GM18519 (cell line): ENCODE measurements at regions not wholly inside any gene's neighbourhood (a gene's known extent, or its start where the extent isn't known, plus 50 kb on each side); places are given as distances from the start of the nearest gene placed in this dataset.
"Not testable (repeated sequence)": the region's sequence is repeated elsewhere in the genome, so short reads cannot be mapped to it uniquely, and the experiment has no call there.

ENCODE experiments used
- ATAC-seq: cut with Tn5 transposase; IDR thresholded peaks from one replicate; pipeline ENCODE4 v1.9.1; 2021; ENCODE audit warnings: mild to moderate bottlenecking, moderate library complexity; ENCODE audit not compliant: unreplicated experiment, low FRiP score

DNA sequence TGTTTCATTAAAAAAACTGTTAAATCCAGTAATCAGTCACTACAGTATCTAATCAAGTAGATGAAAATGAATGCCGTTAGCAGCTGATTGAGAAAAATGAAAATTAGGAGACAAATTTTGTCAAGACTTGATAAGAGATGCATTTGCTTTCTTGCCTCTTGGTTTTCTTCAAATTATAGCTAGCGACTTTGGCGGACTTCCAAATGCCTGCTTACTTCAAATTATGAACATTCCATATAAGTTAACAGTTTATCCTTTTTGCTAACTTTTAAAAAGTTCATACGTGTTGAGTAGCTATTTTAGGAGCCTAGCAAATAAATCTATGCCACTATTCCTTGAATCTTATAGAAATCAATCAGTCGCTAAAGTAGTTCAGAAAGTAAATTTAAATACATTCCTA, 58.8 kb downstream of the PPP4R3C start:
- no peak for ATAC-seq

DNA sequence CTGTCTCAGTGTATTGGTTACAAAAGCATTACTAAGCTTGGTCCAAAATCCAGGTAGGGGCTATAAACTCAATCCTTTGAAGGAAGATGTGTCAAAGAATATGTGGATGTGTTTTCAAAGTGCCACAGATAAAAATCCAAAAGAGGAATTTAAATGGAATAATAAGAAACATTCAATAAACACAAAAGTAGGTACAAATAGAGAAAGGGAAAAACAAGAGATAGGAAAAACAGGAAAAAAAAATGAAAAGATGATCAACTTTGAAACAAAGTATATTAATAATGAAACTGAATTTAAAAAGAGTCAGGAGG, 64.0 kb downstream of the PPP4R3C start:
- ATAC-seq = no peak

DNA sequence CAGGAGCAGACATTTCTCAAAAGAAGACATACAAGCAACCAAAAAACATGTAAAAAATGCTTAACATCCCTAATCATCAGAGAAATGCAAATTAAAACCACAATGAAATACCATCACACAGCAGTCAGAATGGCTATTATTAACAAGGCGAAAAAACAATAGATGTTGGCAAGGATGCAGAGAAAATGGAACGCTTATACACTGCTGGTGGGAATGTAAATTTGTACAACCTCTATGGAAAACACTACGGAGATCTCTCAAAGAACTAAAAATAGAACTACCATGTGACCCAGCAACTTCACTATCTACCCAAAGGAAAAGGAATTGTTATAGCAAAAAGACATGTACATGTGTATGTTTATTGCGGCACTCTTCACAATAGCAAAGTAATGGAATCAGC, 71.5 kb downstream of the PPP4R3C start:
- no peak for ATAC-seq

DNA sequence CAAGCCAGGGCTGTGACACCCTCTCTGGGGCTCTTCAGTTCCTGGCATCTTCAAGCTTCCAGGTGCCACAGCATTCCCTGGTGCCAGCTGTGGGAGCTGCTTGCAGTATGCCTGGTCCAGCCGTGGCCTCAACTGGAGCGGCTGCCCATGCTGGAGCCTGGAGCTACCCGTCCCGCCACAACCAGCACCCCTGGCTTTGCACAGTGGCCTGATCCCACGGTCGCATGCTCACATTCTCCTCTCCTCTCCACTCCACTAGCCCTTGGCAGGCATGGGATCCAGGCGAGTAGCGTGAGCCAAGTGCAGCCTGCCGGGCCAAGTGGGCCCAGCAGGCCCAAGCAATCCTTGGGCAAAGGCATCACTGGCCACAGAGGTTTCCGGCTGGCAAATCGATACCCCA, 81.7 kb downstream of the PPP4R3C start:
- ATAC-seq = no peak

DNA sequence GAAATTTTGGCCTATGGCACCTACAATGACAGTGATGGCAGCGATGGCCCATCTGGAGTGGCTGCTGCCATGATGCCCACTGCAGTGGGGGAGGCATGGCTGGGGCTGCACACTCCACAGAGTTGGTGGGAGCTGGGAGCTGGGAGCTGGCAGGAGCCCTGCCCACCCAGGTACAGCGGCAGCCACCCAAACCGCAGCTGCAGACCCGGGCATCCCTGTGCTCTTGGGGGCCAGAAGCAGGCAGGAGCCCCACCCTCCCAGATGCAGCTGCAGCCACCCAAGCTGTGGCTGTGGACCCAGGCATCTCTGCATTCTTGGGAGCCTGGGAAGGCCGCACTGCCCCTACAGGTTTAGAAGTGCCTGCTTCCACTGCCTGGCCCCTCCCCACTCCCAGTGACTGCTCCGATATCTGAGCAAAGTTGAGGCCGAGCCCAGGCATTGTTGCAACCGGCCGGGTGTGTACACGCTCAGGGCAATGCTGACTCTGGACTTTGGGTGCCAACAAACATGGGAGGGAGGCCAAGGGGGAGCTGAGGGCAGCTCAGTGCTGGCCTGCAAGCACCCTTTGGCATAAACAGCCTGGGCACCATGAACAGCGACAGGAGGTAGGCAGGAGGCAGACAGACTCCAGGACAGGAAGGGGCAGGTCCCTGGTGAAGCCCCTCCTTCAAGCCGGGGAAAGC, 82.8 kb downstream of the PPP4R3C start:
- no peak for ATAC-seq

DNA sequence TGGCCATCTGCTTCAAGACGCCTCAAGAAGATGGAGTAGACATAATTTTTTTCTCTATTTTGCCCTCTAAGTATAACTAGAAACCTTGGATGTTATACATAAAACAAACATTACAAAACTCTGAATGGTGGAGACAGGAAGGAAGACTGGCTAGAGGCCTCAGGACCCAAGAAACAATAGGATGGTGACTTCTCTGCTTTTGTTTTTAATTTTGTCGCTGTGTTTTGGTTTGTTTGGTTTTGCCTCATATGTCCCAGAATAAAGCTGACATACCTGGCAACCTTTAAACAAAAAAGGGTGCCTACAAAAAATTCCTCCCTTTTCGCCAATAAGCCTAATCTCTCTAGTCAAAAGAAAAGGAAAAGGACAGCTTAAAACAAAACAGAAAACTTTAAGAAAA, 109.1 kb downstream of the PPP4R3C start:
- no peak for ATAC-seq

DNA sequence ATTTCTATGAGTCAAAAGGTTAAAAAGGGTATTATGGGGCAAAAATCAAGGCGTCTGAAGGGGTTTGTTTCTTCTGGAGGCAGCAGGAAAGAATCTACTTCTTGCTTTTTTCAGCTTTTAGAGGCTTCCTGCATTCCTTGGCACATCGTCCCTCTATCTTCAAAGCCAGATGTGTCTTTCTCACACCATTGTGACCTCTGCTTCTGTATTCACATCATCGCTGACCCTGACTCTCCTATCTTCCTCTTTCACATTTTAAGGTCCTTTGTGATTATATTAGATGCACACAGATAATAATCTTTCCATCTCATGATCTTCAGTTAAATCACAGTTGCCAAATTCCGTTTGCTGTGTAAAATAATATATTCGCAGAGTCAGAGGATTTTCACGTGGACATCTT, 112.7 kb downstream of the PPP4R3C start:
- ATAC-seq = no peak

DNA sequence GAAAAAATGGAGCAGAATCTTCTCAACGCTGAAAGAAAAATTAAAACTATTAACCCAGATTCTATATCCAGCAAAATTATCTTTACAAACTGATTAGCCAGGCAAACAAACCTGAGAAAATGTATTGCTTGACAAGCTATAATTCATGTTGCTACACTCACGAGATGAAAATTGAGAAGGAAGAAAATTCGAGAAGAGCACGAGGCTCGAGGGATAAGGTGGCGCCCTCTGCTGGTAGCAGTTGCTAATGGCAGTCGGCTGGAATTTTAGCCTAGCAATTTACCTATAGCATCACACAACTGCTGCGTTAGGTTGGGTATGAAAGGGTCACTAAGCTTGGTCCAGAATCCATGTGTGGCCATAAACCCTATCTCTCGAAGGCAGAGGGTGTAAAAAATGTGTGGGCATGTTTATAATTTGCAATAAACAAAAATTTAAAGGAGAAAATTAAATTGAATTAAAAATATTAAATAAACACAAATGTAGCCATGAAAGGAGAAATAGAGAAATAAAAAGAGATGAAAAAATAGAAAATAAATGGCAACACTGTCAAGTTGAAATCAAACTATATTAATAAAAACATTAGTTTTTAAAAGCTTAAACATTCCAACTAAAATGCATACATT, 126.6 kb downstream of the PPP4R3C start:
- no peak for ATAC-seq

DNA sequence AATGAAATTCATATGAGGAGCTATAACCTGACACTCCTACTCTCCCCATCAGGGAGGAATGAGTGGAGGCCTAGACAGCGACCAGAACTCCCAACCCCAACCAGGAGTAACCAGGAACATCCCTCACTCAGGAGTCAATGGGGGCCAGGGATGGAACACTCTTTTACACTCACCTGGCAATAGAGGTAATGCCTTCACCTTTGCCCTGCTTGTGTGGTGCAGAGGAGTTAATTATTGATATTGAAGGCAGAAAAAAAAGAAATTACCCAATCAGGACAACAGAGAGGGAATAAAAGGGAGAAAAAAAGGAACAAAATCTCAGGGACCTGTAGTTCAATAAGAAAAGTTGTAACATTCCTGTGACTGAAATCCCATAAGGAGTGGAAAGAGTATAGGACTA, 141.5 kb downstream of the PPP4R3C start:
- no peak for ATAC-seq

DNA sequence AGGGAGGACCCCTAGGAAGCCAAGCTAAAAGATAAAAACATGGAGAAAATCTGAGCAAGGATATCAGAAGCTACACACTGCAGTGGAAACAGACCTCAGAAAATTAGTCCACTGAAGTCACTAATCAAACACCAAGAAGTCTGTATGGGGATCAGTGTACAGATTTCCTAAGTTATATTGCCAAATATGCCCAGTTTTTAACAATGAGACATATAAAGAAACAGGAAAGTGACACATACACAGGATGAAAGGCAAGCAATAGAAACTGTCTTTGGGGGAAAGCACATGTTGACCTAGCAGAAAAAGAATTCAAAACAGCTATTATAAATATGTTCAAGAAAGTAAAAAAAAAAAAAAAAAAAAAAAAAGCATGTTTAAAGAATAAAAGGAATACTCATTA, 153.7 kb downstream of the PPP4R3C start:
- ATAC-seq = no peak

DNA sequence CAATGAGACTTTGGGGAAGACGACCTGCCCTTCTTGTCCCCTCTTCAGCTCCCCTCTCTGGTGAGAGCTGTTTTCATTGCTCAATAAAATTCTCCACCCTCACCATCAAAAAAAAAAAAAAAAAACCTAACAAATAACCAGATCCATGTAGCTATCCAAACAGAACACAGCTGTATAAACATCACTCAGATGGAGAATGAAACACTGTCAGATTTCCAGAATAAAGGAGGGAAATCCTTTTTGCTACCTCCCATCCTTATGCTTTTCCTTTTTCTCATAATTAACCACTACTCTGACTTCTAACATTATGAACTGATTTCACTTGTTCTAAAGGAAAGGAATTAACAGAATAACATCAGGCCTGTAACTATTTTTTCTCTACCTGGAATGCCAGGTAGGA, 155.6 kb downstream of the PPP4R3C start:
- no peak for ATAC-seq

DNA sequence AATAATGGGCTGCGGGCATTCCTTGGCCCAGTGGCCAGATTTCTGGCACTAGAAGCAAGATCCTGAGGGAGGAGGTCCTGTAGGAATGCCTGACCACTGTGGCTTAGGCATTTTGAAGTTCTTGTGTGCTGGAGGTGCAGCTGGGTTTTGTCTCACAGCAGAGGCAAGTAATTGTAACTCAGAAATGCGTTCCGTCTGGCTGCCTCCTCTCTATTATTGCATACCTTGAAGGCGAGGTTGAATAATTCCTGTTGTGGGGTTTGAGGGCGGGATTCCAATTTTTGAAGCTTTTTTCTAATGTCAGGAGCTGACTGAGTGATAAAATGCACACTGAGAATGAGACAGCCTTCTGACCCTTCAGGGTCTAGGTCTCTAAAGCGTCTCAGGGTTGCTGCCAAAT, 170.6 kb downstream of the PPP4R3C start:
- not testable (repeated sequence) for ATAC-seq

DNA sequence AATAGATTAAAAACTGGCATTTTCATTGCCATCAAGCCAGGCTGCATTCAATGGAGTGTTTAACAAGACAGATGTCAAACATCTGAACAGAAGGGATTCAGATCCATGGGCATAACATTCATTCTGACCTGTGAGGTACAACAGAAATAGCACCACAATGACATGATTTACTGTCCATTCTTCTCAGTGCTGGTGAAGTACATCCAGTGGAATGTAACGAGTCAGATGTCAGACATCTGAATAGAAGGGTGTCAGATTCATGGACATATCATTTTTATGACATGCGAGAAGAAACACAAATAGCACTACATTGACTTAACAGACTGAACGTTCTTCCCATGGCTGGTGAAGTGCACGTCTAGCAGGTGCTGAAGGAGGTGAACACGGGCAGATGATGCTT, 186.4 kb downstream of the PPP4R3C start:
- ATAC-seq = no peak

DNA sequence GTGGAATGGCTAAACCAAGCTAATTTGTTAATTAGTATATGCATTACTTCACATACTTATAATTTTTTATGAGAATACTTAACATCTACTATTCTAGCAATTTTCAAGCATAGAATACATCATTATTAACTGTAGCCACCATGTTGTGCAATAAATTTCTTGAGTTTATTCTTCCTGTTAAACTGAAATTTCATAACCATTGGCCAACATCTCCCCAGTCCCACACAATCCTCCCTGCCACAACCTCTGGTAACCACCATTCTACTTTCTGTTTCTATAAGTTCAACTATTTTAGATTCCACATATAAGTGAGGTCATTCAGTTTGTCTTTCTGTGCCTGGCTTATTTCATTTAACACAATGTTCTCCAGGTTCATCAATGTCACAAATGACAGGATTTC, 208.5 kb downstream of the PPP4R3C start:
- ATAC-seq = no peak

DNA sequence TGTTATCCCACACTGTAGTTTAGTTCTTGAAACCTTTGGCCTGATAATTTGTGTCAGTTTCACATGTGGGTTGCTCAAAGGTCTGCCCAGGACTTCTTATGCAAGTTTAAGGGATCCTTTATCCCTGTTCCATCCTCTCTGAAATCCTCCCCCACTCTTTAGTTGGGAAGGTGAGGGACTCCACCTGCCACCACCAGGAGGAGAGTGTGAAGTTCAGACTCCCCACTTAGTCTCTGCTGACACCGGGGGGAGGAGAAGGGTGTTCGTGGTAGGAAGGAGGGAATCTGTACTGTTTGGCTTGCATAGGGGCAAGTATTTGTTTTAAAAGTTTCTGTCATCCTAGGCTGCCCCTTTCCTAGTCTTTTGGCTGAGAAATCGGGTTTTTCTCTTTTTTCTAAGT, 211.8 kb downstream of the PPP4R3C start:
- ATAC-seq = no peak

DNA sequence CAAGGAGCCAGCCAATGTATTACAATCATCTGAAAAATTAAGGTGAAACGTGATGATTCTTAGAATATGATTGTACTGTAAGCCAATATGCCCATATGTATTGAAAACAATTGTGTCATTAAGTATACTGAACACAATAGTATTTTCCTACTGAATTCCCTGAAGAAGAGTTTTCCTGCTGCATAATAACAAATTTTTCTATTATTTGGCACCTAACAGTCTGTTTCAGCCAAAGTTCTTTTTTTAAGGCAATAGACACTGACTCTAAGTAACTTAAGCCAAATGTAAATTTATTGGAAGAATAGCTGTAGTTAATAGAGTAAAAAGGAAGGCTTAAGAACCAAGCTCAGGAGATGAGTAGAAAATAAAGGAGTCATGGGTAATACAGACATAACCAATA, 220.6 kb downstream of the PPP4R3C start:
- no peak for ATAC-seq

DNA sequence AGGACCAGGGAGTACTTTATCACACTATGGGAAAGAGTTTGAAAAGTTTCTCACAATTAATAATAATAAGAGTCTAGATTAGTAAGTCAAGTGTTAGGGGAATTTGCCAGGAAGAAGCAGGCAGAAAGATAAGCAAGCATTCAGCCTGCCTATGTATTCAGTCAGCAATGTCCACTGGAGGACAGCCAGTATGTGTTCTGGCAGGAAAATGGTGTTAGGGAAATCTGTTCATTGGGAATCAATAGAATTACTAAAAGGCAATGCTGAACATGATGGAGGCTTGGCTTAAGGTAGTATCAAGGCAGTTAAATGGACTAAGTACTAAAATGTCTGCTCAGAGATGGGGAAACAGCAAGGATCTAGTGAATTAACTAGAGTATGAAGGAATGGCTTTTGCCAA, 221.2 kb downstream of the PPP4R3C start:
- no peak for ATAC-seq

DNA sequence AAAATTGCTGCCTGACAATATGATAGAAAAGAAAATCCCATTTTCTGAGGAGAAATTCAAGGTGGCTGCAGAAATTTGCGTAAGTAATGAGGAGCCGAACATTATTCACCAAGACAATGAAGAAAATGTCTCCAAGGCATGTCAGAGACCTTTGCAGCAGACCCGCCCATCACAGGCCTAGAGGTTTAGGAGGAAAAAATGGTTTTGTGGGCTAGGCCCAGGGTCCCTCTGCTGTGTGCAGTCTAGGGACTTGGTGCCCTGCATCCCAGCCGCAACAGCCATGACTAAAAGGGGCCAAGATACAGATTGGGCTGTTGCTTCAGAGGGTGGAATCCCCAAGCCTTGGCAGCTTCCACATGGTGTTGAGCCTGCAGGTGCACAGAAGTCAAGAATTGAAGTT, 223.1 kb downstream of the PPP4R3C start:
- not testable (repeated sequence) for ATAC-seq

DNA sequence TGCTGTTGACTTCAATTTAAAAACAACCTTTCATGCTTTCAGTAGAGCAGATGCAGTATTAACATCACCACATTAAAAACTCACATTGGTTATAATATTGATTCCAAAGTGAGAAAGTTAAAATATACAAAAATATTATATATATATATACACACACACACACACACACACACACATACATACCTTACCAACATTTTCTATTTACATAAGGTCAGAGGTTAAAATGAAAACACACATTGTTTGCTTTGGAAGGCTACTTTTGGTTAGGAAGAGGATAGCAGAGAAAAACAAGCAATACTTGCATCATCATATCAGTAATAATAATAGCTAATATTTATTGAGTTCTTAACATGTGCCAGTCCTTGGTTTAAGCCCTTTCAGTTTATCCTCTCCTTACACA, 226.5 kb downstream of the PPP4R3C start:
- no peak for ATAC-seq

DNA sequence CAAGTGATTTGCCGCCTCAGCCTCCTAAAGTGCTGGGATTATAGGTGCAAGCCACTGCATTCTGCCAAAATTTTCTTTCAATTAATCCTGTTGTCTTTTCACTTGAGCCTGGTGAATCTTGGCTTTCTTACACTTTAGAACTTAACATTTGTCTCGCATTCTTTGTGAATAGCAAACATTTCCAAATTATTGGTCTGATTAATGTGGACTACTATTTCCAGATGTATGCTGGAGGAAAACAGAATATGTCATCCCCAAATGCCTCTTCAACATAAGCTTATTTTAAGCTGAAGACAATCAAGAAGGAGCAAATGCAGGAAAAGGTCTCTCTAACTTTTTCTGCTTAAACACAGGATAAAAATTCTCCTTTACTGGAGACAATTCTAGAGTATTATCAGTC, 233.4 kb downstream of the PPP4R3C start:
- no peak for ATAC-seq

DNA sequence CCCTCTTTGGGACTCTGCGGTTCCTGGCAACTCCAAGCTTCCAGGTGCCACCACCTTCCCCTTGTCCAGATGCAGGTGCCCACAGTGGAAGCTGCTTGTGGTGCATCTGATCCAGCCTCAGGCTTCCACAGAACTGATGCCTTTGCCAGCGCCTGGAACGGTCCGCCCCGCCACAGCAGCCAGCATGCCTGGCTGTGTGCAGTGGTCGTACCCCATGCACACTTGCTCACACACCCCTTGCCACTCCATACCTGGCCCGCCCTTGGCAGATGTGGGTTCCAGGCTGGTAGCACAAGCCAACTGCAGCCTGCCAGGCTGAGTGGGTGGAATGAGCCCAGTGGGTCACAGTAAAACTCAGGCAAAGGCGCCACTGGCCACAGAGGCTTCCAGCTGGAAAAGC, 240.5 kb downstream of the PPP4R3C start:
- no peak for ATAC-seq

DNA sequence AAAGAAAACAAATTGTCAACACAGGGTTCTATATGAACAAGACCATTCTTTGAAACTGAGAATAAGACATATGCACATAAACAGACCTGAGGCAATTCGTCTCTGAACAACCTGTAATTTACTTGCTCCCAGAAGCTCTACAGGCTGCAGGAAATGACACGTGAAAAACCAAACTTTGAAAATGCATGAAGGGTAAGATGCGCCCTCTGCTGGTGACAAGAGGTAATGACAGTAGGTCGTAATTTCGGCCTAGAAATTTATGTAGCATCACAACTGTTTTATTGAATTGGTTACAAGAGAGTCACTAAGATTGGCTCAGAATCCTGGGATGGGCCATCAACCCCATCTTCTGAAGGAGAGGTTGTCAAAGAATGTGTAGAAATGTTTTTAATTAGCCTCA, 276.5 kb downstream of the PPP4R3C start:
- ATAC-seq = no peak

DNA sequence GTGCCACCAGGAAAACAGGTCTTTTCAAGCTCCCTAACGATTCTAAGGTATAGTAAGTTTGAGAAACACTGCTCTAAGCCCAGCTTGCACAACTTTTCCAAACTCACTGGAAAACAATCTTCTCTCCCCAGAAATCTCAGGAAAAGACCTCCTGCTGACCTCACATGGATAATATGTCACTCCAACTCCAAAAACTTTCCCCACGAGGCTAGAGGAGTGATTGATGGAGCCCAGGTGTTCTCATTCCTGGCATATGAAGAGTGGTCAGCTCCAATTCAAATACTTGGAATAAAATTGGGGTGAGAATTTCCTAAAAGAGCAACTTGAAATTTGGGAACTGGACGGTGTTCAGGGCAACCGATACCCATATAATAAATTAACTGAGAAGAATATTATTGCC, 299.9 kb downstream of the PPP4R3C start:
- no peak for ATAC-seq
